Stimulated activated CD8-positive, alpha-beta memory T cell treated with anti-CD3 and anti-CD28 coated beads, Interleukin-15, amount 100 ng/mL, for 24 hours (primary cell): ENCODE measurements at regions not wholly inside any gene's neighbourhood (a gene's known extent, or its start where the extent isn't known, plus 50 kb on each side); places are given as distances from the start of the nearest gene placed in this dataset.

Experiments
- DNase-seq: peaks from one replicate; pipeline ENCODE4 v3.0.0-alpha.2; 2020; ENCODE audit warnings: low read depth

DNA sequence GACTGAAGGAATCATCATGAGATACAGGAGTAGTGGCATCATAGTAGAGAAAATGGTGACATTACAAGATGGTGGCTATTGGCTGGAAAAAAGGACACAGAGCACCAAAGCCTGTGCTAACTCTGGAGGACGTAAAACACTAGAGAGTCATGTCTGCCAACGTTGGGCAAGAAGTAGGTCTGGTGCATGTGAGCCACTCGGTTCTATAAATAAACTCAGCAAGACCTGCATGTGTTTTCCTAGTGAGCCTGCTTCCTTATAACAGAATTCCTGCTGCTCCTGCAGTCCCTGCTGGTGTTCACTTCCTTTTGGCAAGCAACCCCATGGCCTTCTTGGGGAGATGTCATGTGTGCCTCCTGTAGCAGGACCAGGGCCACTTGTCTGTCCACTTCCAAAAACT lies 325.2 kb downstream of the OSR1 start:
- DNase-seq: no peak

DNA sequence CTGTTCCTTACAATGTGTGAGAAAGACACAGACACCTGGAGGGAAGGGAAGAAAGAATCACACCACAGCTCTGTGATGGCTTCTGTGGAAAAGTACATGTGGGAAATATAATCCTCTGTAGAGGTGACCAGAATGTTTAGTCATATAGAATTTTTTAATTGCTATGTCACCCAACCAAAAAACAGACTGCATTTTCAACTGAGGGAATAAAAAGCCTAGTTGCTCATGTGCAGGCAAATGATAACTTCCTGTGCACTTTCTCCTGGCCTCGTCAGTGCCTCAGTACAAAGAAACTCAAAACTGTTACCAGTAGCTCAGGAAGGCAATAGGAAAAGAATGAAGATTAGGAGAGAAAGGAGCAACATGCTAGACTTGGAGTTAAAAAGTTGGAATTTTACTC lies 326.8 kb downstream of the OSR1 start:
- no peak for DNase-seq

DNA sequence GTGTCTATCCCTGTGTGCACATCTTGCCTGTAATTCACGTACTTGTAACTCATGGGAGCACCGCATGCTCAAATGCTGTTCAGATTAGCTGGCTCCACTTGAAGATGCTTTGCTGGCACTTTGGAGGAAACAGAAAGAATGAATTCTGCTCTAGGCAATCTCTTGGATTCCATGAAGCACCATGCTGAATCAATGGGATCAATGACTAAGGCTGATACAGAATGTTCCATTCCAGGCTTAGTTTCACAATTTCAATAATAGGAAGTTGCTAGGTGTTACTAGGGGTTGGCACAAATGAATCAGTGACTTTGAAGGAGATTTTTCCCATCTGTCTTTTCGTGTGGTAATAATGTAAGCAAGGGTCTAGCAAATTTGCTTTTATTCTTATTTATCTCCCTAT lies 328.8 kb downstream of the OSR1 start:
- no peak for DNase-seq

DNA sequence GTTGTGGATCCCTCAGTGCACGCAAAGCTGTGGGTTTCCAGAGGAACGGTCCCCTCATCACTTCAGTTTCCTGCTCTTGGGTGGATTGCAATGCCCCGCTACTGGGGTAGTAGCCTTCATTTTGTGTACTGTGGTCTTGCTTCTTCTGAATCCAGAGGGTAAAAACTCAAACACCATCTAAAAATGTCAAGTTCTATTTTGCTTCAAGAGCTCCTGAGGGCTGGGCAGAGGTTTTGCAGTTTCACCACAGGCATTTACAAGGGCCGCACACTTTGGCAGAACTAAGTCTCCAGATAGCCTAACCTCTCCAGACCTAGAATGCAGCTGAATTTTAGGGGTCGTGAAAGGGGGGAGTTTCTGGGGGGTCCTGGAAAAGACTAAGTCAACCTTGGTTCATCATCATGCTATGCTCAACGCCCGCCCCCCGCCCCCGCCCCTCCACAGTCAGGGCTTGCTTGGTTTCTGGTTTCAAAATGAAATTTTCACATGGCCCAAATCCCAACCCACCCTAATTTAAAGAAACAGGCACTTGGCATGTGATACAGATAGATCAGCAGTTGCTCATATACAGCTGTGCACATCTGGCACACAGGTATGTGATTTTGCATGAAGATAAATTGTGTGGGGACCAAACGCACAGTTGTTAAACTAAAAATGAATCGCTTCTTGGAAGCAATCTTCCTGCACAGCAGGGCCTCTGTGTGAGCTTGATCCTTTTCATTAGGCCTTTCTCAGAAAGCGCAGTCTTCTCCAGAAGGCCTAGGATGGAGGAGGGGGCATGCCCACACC lies 329.6 kb downstream of the OSR1 start:
- no peak for DNase-seq

DNA sequence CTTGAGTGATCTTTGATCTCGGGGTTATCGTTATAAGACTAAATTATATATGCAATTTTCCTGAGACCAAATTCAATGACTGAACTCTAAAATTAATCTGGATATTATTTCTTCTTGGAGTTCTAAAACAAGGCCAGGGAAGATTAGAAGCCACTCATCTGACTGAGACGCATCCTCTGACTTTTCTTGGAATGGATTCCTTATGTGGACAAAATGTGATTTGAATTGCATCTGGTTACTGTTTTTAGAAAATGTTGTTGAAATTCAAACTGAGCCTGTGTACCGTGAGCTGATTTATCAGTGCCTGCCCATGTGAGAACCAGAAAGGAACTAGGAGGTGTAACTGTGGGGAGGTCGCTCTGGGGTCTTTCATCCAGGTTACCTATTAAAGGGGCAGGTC lies 330.8 kb downstream of the OSR1 start:
- DNase-seq: no peak

DNA sequence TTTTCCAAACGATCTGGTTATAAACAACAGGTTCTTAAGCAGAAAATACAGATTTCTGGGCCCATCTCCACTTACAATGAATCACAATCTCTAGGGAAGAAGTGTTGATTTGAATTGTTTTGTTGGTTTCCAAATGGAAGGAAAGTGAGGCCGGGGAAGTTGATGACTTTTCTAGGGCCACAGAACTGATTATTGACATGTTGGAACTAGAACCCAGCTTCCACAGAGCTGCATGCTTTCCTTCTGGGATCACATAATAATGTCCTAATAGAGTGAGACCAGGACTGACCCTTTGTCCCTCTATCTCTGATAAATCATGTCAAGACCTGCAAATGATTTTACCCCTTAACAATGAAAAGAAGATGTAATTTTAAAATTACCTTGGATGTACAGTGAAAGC lies 332.2 kb downstream of the OSR1 start:
- no peak for DNase-seq

DNA sequence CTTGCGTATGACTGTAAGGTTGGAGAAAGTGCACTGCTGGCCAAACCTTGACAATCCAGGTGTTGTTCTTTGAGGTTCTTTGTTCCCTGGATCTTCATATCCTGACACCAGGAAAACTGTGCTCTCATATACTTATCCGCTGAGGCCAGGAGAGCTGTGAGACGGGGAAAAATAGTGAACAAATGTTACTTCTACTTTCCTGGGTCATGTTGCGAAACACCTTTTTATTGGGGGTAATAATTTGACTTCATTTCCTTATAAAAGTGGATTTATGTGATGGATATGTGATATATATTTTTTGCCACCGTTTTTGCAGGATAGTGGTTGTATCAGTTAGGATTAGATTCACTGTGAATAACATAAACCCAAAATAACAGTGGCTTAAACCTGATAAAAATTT lies 336.1 kb downstream of the OSR1 start:
- no peak for DNase-seq

DNA sequence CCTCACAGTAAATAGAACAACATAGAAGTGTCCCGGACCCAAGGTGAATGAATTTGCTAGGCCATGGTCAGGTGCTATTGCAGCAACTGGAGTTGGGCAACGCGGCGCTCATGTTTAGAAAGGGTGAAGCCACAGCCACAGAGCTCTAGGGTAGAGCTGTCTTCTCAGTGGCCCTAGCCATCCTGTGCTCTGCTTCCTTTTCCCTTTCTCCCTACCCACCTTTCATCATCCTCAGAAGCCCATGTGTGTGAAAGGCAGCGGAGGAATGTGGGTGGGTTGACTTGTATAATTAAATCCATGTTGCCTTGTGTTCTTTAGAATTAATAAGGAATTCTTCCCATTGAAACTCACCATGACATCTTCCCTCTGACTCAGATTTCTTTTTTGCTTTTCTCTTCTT lies 336.7 kb downstream of the OSR1 start:
- DNase-seq: no peak

DNA sequence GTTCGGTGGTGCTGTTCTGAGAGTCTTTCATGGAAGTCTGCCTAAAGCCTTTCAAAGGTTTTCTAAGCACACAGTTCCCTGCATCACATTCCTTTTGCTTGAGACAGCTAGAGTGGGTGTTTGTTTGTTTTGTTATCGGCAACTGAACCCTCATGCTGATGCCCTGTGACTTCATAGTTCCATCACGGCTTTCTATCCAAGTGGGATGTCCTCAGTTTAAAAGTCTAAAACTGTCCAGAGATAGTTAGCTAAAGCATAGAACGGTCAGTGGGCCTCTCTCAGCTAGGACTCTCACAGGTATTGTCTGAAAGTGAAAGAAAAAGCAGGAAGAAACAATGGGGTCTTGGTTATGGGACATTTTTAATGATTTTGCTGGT lies 337.3 kb downstream of the OSR1 start:
- no peak for DNase-seq

DNA sequence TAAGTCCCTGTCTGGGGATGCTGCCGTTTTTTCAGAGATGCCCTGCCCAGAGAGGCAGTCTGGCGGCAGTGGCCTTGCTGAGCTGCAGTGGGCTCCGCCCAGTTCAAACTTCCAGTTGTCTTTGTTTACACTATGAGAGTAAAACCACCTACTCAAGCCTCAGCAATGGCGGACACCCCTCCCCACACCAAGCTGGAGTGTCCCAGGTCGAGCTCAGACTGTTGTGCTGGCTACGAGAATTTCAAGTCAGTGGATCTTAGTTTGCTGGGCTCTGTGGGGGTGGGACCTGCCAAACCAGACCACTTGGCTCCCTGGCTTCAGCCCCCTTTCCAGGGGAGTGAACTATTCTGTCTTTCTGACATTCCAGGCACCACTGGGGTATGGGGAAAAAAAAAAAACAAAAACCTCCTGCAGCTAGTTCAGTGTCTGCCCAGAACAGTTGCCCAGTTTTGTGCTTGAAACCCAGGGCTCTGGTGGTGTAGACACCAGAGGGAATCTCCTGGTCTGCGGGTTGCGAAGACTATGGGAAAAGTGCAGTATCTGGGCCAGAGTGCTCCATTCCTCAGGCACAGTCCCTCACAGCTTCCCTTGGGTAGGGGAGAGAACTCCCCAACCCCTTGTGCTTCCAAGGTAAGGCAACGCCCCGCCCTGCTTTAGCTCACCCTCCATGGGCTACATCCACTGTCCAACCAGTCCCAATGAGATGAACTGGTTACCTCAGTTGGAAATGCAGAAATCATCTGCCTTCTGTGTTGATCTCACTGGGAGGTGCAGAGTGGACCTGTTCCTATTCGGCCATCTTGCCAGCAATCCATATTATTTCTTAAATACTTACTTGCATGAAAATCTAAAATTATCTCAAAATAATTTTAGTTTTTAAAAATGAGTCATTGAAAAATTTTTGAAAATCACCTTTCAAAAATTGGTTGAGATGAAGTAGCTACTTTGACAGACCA lies 338.0 kb downstream of the OSR1 start:
- DNase-seq: no peak

DNA sequence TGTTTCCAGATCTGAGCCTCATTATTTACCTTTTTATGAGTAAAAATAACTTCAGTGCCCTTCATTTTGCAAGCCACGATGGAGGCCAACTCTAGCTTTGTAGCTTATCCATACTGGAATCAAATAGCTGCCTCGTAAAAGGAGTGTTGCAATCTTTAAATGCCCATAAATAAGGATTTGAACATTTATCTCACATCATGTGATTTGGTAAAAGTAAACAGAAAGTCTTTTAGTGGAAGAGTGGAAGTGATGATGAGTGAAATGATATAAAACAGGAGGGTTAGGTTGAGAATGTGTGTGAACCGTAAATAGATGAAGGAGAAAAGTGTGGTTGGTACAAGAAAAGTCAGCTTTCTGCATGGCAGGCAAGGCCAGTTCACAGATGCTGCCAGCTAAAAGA lies 348.9 kb downstream of the OSR1 start:
- no peak for DNase-seq

DNA sequence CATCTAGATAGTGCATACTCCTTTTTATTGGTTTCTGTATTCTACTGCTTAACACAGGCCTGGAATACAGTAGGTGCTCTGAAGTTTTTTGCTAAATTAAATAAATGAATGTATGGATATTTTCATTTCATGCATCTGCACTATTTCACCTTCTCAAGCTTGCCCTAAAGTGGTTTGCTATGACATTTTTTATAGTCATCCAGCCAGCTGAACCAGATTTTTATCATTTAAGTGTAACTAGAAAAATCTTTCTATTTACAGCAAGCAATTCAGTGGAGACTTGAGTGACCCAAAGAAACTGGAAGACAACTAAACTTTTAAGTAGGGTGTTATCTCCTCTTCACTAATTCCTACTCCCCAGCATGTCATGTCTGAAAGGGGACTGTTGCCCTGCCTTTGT lies 354.9 kb downstream of the OSR1 start:
- no peak for DNase-seq

DNA sequence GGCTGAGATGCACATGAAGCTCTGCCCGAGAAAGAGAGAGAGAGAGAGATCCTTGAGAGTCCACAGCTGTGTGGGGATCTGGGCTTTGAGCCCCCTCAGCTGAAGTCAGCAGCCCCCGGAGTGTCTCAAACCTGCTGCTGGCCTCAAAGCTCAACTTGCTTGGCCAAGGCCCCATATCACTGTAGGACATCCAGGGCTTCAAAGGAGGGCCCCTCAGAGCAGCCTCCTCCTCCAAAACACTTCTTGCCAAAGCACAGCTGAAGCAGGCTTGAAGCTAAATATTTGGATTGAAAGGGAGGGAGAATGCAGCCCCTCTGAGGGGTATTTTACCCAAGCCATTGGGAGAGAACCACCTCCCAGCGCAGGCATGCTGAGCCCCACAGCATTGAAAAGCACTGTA lies 357.6 kb downstream of the OSR1 start:
- DNase-seq: no peak

DNA sequence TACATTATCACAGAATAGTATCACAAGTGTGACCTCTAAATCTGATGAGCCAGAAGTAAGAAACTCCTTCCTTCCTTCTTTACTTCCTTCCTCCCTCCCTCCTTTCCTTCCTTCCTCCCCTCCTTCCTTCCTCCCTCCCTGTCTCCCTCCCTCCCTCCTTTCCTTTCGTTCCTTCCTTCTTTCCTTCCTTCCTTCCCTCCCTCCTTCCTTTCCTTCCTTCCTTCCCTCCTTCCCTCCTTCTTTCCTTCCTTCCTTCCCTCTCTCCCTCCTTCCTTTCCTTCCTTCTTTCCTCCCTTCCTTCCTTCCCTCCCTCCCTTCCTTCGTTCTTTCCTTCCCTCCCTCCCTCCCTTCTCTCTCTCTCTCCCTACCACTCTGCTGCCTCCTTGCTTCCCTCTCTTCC lies 359.2 kb downstream of the OSR1 start:
- no peak for DNase-seq

DNA sequence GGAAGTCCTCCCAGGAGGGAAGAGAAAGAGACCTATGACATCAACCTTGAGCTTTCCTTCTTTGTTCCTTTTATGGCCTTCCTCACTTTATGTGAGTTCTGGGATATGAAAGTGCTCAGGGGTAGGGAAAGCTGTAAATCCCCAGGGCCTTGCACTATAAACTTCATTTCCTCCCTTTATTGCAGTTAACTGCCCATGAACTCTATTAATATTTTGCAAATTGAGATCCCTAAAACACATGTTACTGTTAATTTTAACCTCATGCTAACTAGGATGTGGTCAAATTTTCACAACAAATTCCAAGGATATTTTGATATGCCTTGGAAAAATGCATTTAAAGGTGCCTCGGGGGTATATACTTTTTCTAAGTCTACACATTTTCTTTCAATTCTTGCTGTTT lies 359.9 kb downstream of the OSR1 start:
- DNase-seq: no peak

DNA sequence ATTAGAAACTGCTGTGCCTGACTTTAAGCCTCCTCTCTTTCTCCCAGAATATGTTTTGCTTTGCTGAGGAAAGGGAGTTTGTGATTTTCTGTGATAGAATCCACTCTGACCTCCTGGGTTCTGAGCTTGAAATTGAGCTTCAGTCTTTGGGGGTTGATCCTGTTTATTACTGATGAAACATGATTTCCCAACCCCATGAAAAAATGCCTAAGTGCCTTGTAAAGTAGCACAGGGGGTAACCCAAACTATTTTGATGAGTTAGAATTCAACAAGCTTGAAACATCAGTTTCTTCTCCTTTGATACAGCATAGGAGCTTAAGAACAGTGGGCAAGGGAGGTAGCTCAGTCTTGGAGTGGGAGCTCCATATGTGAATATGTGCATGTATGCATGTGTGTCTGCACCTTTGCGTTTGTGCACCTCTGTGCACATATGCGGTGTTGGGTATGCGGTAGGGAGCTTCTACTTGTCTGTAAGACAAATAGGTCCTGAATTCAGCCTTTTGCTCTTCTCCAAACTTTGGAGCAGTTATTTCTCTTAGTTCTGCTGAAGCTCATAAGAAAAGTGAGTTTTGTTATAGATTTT lies 364.6 kb downstream of the OSR1 start:
- no peak for DNase-seq

DNA sequence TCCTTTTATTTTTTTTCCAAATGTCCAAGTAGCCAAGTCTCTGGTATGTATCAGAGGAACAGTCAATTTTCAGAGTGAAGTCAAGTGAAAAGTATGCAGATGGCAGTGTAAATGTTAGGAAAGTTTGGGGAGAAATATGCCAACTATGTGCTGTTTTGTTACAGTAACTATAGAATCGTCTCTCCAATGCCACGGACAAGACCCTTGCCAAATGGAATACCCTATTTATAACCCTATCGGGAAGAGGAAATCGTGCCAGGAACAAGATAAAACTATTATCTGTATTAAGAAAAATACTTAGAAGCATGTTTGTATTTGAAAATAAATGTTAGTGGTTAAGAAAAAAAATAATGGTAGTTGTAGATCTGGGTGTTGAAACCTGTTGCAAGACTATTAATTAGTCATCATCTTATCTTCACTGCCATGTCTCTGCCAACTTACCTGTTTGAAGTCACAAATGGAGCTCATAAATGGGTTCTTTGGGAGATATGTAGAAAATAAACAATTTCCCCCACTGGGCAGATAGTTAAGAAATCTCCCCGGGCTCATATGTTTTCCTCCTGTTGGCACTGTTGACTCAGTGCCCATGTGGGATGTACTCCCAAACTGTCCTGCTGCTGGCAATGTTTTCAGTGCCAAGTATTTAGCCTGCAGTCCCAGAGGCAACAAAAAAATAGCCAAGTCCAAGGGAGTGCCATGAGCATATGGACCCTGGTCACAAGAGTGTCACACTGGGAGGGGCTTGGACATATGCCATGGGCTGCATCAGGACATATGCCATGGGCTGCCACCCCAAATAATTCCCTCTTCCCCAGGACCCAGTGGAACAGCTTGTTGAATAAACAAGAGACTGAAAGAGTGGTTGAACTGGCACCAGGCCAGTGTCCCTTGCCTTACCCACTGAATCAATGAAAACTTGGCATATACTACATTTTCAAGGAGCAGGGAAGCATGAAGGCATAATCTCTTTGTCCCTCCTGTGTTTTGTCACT lies 366.9 kb downstream of the OSR1 start:
- DNase-seq: no peak

DNA sequence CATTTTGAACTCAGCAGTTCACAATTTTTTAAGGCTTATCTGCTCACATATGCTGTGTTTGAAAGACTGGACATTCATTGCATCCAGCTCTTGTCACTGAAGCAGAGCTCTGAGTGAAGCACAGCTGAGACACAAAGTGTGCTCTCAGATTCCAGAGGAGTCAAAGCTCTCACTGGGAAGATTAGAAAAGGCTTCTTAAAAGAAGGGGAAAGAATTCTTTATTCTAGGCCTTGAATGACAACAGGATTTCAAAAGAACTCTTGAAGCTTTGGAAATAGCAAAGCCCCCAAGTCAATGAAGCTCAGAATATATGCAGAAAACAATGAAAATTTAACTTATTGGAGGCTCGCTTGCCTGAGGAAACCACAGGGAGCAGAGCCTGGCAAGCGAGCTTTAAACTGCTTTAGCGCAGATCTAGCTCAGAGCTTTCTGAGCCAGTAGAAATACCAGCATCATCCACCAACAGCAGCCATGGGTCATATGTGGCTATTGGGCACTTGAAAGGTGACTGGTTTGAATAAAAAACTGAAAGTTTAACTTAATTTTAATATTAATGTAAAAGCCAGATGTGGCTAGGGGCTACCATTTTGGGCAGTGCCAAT lies 369.7 kb downstream of the OSR1 start:
- DNase-seq: no peak

DNA sequence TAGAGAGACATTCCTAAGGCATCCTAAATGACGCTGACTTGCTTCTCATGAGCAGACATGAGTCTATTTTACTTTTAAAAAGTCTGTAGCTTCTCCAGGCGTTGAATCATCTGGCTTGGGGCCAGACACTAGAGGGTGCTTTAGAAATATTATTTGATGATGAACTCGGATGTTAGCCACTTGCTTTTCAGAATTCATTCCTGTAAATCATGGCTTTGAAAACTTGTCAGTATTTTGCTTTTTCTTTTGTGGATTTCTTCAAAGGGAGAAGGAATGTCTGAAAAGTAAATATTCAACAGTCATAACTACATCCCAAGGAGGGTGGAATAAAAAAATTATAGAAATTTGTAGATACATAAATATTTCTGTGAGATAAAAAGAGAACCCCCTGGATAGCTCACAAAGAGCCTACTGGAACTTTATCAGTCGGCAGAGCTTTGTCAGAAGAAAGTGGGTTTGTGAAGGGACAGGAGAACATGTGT lies 370.8 kb downstream of the OSR1 start:
- no peak for DNase-seq

DNA sequence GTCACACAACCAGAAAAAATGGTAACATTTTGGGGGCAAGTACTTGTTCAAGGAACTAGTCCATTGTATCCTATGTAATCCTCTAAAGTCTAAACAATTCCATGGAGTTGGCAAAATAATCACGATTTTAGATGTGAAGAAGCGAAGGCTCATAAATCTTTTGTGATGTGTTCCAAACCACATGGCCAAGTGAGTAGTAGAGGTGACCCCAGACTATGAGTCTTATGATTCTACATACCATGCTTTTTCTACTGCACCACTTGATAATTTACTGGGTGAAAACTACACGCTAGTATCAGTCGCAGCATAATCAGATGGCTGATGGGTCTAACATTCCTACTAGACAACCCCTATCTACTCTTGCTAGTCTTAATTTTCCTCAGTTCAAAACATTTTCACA lies 371.4 kb downstream of the OSR1 start:
- no peak for DNase-seq

DNA sequence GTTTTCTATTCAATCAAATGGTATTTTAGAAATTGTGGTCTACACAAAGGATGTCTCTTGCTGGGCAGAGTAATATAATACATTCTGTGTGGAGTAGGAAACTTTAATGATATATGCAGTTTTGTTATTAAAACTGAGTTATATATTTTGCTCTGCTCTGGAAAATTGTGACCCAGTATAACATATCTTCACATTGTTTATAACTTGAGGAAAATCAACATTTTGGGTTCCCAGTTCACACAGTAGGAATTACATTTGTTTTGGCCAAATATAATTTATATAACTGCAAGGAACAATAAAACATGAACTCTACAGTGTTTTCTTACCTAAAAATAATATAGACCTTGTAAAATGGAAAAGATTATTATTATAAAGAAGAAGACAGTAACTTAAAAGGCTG lies 372.4 kb downstream of the OSR1 start:
- DNase-seq: no peak
